ENCODE measurements at regions not wholly inside any gene's neighbourhood (a gene's known extent, or its start where the extent isn't known, plus 50 kb on each side); places are given as distances from the start of the nearest gene placed in this dataset.
"Not testable (repeated sequence)": the region's sequence is repeated elsewhere in the genome, so short reads cannot be mapped to it uniquely, and the experiment has no call there.

DNA sequence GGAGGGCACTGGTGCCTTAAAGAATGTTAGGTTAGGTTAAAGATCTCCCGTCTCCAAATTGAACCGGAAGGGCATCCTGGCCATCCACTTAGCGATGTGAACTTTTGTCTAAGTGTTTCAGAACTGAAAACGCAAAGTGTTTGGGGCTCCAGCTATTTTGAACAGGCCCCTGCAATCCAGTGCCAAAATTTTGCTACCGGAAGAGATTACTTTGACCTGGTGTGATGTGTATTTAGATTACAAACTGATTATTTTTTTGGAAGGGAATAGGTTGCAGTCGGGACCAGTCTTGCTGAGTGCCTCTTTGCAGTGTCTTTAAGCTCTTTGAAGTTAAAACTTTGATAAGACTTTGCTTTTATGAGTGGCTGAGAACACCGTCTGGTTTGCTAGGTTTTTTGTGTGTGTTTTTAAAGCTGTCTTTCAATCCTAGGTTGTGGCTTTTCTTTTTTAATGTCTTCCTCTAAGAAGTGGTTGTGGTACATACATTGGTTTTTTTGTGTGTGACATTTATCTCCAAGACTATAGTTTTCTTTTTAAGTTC, 179.6 kb downstream of the OR4M2 start:
- DNase-seq (ENCODE audit: low spot score): no peak
- TF ChIP-seq CTCF (IDR thresholded peaks at IDR 0.05; ENCODE audit: extremely low read depth, insufficient read depth, missing control alignments): no peak
- in situ Hi-C loops (cut with MboI; ENCODE audit: low pct_unique_long_range_greater_than_20kb, low sequenced_read_pairs, unreplicated experiment): no loop called here

- no peak for DNase-seq (ENCODE audit: low spot score)
- no peak for TF ChIP-seq CTCF (IDR thresholded peaks at IDR 0.05; ENCODE audit: extremely low read depth, insufficient read depth, missing control alignments)
- in situ Hi-C loops (cut with MboI; ENCODE audit: low pct_unique_long_range_greater_than_20kb, low sequenced_read_pairs, unreplicated experiment): no loop called here
Measured at GRCh38 chr15:22262613-22263020, 182.3 kb downstream of the OR4M2 start.

DNA sequence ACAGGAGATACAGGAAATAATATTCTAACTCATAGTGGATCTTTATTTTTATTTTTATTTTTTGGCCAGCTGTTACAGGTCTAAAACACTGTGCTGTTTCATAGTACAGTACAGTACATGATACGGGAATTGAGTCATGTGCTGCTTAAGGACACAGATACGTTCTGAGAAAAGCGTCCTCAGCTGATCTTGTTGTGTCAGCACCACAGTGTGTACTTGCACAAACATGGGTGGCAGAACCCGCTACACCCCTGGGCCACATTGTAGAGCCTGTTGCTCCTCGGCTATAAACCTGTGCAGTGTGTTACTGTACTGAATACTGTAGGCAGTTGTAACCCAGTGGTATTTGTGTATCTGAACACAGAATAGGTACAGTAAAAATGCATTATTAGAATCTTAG, 183.4 kb downstream of the OR4M2 start:
- in situ Hi-C loops (cut with MboI; ENCODE audit: low pct_unique_long_range_greater_than_20kb, low sequenced_read_pairs, unreplicated experiment): no loop called here
- DNase-seq (ENCODE audit: low spot score): no peak
- no peak for TF ChIP-seq CTCF (IDR thresholded peaks at IDR 0.05; ENCODE audit: extremely low read depth, insufficient read depth, missing control alignments)

- in situ Hi-C loops (cut with MboI; ENCODE audit: low pct_unique_long_range_greater_than_20kb, low sequenced_read_pairs, unreplicated experiment): not testable (repeated sequence)
Measured at GRCh38 chr15:22264272-22264671, 183.9 kb downstream of the OR4M2 start.

DNA sequence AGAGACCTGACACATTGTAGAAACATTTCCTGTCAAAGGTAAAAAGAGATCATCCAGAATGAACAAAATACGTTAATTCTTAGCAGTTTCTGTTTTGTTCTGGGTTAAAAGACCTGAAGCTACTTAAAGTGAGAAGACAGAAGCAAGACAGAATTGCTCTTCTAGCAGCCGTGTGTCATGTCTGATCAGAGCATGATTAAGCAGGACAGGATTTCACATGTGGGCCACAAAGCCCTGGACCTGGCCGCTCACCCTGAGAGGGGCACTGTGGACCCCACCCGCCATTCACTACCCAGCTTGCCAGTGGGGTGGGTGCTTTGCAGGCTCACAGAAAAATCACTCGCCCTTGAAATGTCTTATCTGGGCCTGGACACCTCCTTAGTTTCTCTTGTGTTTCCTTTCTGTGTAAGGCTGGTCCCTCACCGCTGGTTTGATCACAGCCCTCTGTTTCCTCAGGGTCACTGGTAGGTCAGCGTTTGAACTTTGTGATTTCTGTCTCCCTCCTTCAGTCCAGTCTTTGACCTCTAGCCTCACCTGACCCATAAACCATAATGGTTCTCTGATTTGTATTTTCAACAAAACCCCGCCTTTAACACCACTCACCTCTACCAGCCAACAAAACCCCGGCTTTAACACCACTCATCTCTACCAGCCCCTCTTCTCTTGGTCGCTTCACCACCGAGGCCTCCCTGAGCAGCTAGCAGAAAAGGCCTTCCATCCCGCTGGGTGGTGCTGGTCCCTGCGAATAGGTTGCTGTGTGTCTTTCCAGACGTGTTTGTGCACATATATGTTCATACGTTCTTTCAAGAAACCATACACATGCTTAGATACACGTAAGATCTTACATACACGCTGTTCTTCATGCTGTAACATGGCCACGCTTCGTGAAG, 185.0 kb downstream of the OR4M2 start:
- in situ Hi-C loops (cut with MboI; ENCODE audit: low pct_unique_long_range_greater_than_20kb, low sequenced_read_pairs, unreplicated experiment): no loop called here
- DNase-seq (ENCODE audit: low spot score): no peak
- TF ChIP-seq CTCF (IDR thresholded peaks at IDR 0.05; ENCODE audit: extremely low read depth, insufficient read depth, missing control alignments): no peak

More at GRCh38 chr15:22264272-22264671, 183.9 kb downstream of the OR4M2 start:
- DNase-seq (ENCODE audit: low spot score): not testable (repeated sequence)

- no peak for TF ChIP-seq CTCF (IDR thresholded peaks at IDR 0.05; ENCODE audit: extremely low read depth, insufficient read depth, missing control alignments)
- in situ Hi-C loops (cut with MboI; ENCODE audit: low pct_unique_long_range_greater_than_20kb, low sequenced_read_pairs, unreplicated experiment): no loop called here
- no peak for DNase-seq (ENCODE audit: low spot score)
Measured at GRCh38 chr15:22265970-22266369, 185.6 kb downstream of the OR4M2 start.

DNA sequence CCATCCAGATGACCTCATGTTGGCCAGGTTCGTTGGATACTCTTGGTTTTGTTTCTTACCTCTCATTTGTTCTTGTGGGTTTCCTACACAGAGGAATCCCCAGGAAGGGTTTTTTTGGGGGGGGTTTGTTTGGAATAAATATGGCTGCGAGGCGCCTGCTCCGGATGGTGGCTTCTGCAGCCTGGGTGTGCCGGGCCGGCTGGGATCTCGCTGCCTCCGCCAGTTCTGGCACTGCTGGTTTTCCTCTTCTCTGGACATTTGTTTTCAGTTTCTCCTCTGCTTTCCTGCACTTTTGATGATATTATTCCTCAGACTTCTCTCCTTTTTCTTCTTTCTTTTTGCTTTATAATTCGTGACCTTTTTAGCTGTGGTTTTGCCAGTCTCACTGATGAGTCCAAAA, 187.4 kb downstream of the OR4M2 start:
- no peak for TF ChIP-seq CTCF (IDR thresholded peaks at IDR 0.05; ENCODE audit: extremely low read depth, insufficient read depth, missing control alignments)
- no peak for DNase-seq (ENCODE audit: low spot score)
- in situ Hi-C loops (cut with MboI; ENCODE audit: low pct_unique_long_range_greater_than_20kb, low sequenced_read_pairs, unreplicated experiment): no loop called here

- in situ Hi-C loops (cut with MboI; ENCODE audit: low pct_unique_long_range_greater_than_20kb, low sequenced_read_pairs, unreplicated experiment); DNase-seq (ENCODE audit: low spot score): not testable (repeated sequence)
Measured at GRCh38 chr15:22268201-22268600, 187.9 kb downstream of the OR4M2 start.

DNA sequence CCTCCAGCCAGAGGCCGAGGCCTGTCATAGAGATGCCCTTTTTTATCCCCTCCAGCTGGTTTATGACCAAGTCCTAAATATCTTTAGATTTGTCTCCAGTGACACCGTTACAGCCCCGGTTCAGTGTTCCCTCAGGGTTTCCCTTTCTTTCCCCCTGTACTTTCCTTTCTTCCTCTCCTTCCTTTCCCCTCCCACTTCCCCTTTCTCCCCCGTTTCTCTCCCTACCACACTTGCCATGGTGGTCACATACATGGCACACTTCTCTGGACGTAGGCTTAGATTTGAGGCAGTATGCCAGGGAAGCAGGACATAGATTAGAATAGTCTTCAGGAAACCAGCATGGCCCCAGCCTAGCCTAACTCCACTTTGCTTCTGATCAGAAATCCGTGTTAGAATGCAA, 188.3 kb downstream of the OR4M2 start:
- DNase-seq (ENCODE audit: low spot score); in situ Hi-C loops (cut with MboI; ENCODE audit: low pct_unique_long_range_greater_than_20kb, low sequenced_read_pairs, unreplicated experiment): not testable (repeated sequence)

GRCh38 chr15:22272286-22273160, 186.2 kb upstream of the GOLGA6L22 start:
- in situ Hi-C loops (cut with MboI; ENCODE audit: low pct_unique_long_range_greater_than_20kb, low sequenced_read_pairs, unreplicated experiment); DNase-seq (ENCODE audit: low spot score): not testable (repeated sequence)

All from GM13977 (cell line).